Gastrocnemius medialis (tissue), 4 donors: ENCODE measurements at regions not wholly inside any gene's neighbourhood (a gene's known extent, or its start where the extent isn't known, plus 50 kb on each side); places are given as distances from the start of the nearest gene placed in this dataset.
"Not testable (repeated sequence)": the region's sequence is repeated elsewhere in the genome, so short reads cannot be mapped to it uniquely, and the experiment has no call there.

Experiments used
- ATAC-seq, 2 donors: fragments of 150-250 bp; one replicate each; pipeline ENCODE4 v1.9.1; 2016
- DNase-seq, 2 donors: peaks; one replicate each; pipeline ENCODE4 v3.0.0-alpha.2; 2019
- H3K27ac ChIP-seq, 4 donors: fragments of 200-600 bp; sonication (generic); 1 replicate in 1 of 4; 2 replicates in 3 of 4; pipeline ENCODE4 v1.5.1; 2016 to 2018; ENCODE audit warnings: mild to moderate bottlenecking in 2 of 4, moderate library complexity in 1 of 4
- H3K27me3 ChIP-seq, 3 donors: fragments of 200-600 bp; sonication (generic) in 2 of 3; 1 replicate in 1 of 3; 2 replicates in 2 of 3; pipeline versions ENCODE4 v1.5.1 to v1.6.0; 2016 to 2019; ENCODE audit warnings: mild to moderate bottlenecking in 1 of 3, moderate library complexity in 1 of 3
- H3K36me3 ChIP-seq, 2 donors: fragments of 200-600 bp; sonication (generic) in 1 of 2; one replicate each; pipeline ENCODE4 v1.5.1; 2017 to 2018
- H3K4me1 ChIP-seq, 2 donors: fragments of 200-600 bp; sonication (generic) in 1 of 2; one replicate each; pipeline ENCODE4 v1.5.1; 2016 to 2017; ENCODE audit warnings: mild to moderate bottlenecking in 2 of 2
- H3K4me3 ChIP-seq, 4 donors: fragments of 200-600 bp; sonication (generic) in 3 of 4; 1 replicate in 1 of 4; 2 replicates in 3 of 4; pipeline ENCODE4 v1.5.1; 2016 to 2019; ENCODE audit warnings: mild to moderate bottlenecking in 2 of 4
- H3K9me3 ChIP-seq, 3 donors: fragments of 200-600 bp; sonication (generic) in 2 of 3; 1 replicate in 1 of 3; 2 replicates in 2 of 3; pipeline ENCODE4 v1.5.1; 2016 to 2019
- POLR2A ChIP-seq, 2 donors: fragments of 450-650 bp; IDR thresholded peaks; one replicate each; pipeline ENCODE4 v1.6.1; 2017; ENCODE audit warnings: antibody characterized with exemption in 2 of 2, mild to moderate bottlenecking in 2 of 2, moderate library complexity in 2 of 2
- in situ Hi-C, 4 donors: fragments of 200-750 bp; cut with MboI; loops; one replicate each; pipeline versions ENCODE4 v1.15.0 to v1.8.0; 2017; ENCODE audit warnings: low sequenced_read_pairs in 4 of 4
- intact Hi-C: fragments of 100-400 bp; cut with DNase I; formaldehyde crosslinking; loops from one replicate; pipeline ENCODE4 v1.15.1; 2023; ENCODE audit warnings: low total_unique reads
- TF ChIP-seq, protein P1 (sequence below), 5 experiments: fragments of 450-650 bp in 3 of 5; fragments of 200-600 bp in 2 of 5; sonication (generic) in 2 of 5; IDR thresholded peaks in 4 of 5; conservative IDR thresholded peaks in 1 of 5; 1 replicate in 4 of 5; 2 replicates in 1 of 5; pipeline ENCODE4 v1.5.1; 2016 to 2019; ENCODE audit warnings: antibody characterized with exemption in 5 of 5, mild to moderate bottlenecking in 3 of 5, moderate library complexity in 3 of 5

DNA sequence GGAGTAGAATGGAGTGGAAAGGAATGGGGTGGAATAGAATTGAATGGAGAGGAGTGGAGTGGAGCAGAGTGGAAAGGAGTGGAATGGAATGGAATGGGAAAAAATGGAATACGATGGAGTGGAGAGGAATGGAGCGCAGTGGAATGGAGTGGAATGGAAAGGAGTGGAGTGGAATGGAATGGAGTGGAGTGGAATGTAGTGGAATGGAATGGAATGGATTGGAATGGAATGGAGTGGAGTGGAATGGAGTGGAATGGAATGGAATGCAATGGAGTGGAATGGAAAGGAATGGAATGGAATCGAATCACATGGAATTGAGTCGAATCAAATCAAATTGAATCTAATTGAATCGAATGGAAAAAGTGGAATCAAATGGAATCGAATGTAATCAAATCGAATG lies 1016.1 kb downstream of the CDY1 start:
- no peak overlapping the region for H3K27ac ChIP-seq
- intact Hi-C loops (no loop called here), in situ Hi-C loops (no loop called here)
- ATAC-seq = no peak
- H3K4me1 ChIP-seq = no peaks in the 10 kb centered on the region
- DNase-seq = no peak
- H3K27me3 ChIP-seq = no peaks in the 10 kb centered on the region
- TF ChIP-seq POLR2A (IDR thresholded peaks at IDR 0.05) = no peak
- TF ChIP-seq, protein P1, sequence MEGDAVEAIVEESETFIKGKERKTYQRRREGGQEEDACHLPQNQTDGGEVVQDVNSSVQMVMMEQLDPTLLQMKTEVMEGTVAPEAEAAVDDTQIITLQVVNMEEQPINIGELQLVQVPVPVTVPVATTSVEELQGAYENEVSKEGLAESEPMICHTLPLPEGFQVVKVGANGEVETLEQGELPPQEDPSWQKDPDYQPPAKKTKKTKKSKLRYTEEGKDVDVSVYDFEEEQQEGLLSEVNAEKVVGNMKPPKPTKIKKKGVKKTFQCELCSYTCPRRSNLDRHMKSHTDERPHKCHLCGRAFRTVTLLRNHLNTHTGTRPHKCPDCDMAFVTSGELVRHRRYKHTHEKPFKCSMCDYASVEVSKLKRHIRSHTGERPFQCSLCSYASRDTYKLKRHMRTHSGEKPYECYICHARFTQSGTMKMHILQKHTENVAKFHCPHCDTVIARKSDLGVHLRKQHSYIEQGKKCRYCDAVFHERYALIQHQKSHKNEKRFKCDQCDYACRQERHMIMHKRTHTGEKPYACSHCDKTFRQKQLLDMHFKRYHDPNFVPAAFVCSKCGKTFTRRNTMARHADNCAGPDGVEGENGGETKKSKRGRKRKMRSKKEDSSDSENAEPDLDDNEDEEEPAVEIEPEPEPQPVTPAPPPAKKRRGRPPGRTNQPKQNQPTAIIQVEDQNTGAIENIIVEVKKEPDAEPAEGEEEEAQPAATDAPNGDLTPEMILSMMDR (IDR thresholded peaks at IDR 0.05 in 4 of 5, conservative IDR thresholded peaks at IDR 0.05 in 1 of 5) = no peak
- H3K9me3 ChIP-seq = no peaks in the 10 kb centered on the region
- no peak overlapping the region for H3K4me3 ChIP-seq
- no peaks in the 10 kb centered on the region for H3K36me3 ChIP-seq

DNA sequence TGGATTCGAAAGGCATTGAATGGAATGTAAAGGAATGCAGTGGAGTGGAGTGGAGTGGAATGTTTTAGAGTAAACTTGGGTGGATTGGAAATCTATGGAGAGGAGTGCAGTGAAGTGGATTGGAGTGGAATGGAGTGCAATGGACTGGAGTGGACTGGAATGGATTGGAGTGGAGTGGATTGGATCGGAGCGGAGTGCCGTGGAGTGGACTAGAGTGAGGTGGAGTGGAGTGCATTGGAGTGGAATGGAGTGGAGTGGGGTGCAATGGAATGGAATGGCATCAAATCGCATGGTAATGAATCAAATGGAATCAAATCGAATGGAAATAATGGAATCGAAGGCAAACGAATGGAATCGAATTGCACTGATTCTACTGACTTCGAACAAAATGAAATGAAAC lies 1023.9 kb downstream of the CDY1 start:
- H3K4me3 ChIP-seq, H3K36me3 ChIP-seq, in situ Hi-C loops, H3K4me1 ChIP-seq, H3K27me3 ChIP-seq, H3K9me3 ChIP-seq, DNase-seq, H3K27ac ChIP-seq, ATAC-seq, intact Hi-C loops: not testable (repeated sequence)

- in situ Hi-C loops = not testable (repeated sequence)
These were observed 1026.3 kb downstream of the CDY1 start for GRCh38 chrY:26648240-26648639.

DNA sequence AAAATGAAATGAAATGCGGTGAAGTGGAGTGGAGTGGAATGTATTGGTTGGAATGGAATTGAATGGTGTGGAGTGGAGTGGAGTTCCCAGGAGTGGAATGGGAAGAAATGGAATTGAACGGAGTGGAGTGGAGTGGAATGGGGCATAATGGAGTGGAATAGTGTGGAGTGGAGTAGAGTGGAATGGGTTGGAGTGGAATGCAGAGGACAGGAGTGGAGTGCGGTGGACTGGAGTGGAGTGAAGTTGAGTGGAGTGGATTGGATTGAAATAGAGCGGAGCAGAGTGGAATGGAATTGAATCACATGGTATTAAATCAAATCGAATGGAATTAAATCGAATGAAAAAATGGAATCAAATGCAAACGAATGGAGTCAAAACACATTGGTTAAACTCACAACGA lies 1042.3 kb downstream of the CDY1 start:
- ATAC-seq, in situ Hi-C loops, H3K9me3 ChIP-seq, H3K4me1 ChIP-seq, H3K4me3 ChIP-seq, DNase-seq, intact Hi-C loops, H3K27me3 ChIP-seq, H3K27ac ChIP-seq, H3K36me3 ChIP-seq: not testable (repeated sequence)

More at GRCh38 chrY:26648240-26648639, 1026.3 kb downstream of the CDY1 start:
- intact Hi-C loops, H3K4me1 ChIP-seq, H3K36me3 ChIP-seq, DNase-seq, H3K4me3 ChIP-seq, H3K27ac ChIP-seq, H3K9me3 ChIP-seq, H3K27me3 ChIP-seq, ATAC-seq: not testable (repeated sequence)

DNA sequence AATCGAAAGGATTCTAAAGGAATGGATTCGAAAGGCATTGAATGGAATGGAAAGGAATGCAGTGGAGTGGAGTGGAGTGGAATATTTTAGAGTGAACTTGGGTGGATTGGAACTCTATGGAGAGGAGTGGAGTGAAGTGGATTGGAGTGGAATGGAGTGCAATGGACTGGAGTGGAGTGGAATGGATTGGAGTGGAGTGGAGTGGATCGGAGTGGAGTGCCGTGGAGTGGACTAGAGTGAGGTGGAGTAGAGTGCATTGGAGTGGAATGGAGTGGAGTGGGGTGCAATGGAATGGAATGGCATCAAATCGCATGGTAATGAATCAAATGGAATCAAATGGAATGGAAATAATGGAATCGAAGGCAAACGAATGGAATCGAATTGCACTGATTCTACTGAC lies 1044.8 kb downstream of the CDY1 start:
- H3K4me3 ChIP-seq, intact Hi-C loops, ATAC-seq, H3K9me3 ChIP-seq, H3K27ac ChIP-seq, H3K36me3 ChIP-seq, H3K27me3 ChIP-seq, H3K4me1 ChIP-seq, DNase-seq, in situ Hi-C loops: not testable (repeated sequence)

GRCh38 chrY:26669243-26669642 lies 1047.3 kb downstream of the CDY1 start:
- H3K36me3 ChIP-seq, H3K27me3 ChIP-seq, DNase-seq, H3K9me3 ChIP-seq, intact Hi-C loops, ATAC-seq, H3K4me3 ChIP-seq, in situ Hi-C loops, H3K4me1 ChIP-seq, H3K27ac ChIP-seq: not testable (repeated sequence)

DNA sequence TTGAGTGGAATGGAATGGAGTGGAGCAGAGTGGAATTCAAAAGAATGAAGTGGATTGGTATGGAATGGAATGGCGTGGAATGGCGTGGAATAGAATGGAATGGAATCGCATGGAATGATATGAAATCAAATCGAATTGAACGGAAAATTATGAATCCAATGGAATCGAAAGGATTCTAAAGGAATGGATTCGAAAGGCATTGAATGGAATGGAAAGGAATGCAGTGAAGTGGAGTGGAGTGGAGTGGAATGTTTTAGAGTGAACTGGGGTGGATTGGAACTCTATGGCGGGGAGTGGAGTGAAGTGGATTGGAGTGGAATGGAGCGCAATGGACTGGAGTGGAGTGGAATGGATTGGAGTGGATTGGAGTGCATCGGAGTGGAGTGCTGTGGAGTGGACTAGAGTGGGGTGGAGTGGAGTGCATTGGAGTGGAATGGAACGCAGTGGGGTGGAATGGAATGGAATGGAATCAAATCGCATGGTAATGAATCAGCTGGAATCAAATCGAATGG lies 1048.5 kb downstream of the CDY1 start:
- in situ Hi-C loops, H3K27ac ChIP-seq, H3K9me3 ChIP-seq, H3K4me1 ChIP-seq, H3K36me3 ChIP-seq, H3K27me3 ChIP-seq, ATAC-seq, intact Hi-C loops: not testable (repeated sequence)
- peak overlapping the region in 1 of 4 donors; percentile 4 for H3K4me3 ChIP-seq
- peak; percentile 10 to 17 for DNase-seq

GRCh38 chrY:26670881-26671879 lies 1049.3 kb downstream of the CDY1 start:
- peak; percentile 26 to 46 for DNase-seq

More at GRCh38 chrY:26670881-26671879, 1049.3 kb downstream of the CDY1 start:
- H3K36me3 ChIP-seq, H3K27ac ChIP-seq, intact Hi-C loops, H3K4me1 ChIP-seq, H3K27me3 ChIP-seq, H3K9me3 ChIP-seq, in situ Hi-C loops: not testable (repeated sequence)
- H3K4me3 ChIP-seq = peak overlapping the region in 1 of 4 donors; percentile 1
- ATAC-seq = peak; percentile 62 to 69
